HG02970 (cell line): ENCODE measurements at regions not wholly inside any gene's neighbourhood (a gene's known extent, or its start where the extent isn't known, plus 50 kb on each side); places are given as distances from the start of the nearest gene placed in this dataset.
"Not testable (repeated sequence)": the region's sequence is repeated elsewhere in the genome, so short reads cannot be mapped to it uniquely, and the experiment has no call there.

ENCODE experiments used
- ATAC-seq: cut with Tn5 transposase; IDR thresholded peaks from one replicate; pipeline ENCODE4 v1.9.1; 2021; ENCODE audit warnings: mild to moderate bottlenecking, moderate library complexity, moderate number of reproducible peaks; ENCODE audit not compliant: unreplicated experiment, low FRiP score

- ATAC-seq, result no peak
Observed at GRCh38 chr2:121818546-121818945, 63.1 kb downstream of the TSN start.

DNA sequence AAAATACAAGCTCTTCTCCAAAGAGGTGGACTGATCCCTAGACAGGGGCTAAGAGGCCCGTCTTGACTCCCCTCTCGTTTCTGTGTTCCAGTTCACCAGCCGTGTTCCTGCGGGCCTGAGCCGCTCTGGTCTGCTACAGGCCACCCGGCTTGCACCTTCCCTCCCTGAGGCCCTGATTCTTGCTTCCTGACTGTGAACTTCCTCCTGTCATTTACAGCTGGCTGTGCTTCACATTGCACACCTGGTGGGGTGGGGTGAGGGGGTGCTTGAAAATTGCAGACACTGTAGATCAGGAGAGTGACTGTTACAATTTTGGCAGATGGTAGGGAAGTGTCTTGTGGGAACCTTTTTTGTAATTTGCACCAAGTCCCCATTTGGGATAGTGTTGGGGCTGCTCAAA is 64.4 kb downstream of the TSN start:
- no peak for ATAC-seq

DNA sequence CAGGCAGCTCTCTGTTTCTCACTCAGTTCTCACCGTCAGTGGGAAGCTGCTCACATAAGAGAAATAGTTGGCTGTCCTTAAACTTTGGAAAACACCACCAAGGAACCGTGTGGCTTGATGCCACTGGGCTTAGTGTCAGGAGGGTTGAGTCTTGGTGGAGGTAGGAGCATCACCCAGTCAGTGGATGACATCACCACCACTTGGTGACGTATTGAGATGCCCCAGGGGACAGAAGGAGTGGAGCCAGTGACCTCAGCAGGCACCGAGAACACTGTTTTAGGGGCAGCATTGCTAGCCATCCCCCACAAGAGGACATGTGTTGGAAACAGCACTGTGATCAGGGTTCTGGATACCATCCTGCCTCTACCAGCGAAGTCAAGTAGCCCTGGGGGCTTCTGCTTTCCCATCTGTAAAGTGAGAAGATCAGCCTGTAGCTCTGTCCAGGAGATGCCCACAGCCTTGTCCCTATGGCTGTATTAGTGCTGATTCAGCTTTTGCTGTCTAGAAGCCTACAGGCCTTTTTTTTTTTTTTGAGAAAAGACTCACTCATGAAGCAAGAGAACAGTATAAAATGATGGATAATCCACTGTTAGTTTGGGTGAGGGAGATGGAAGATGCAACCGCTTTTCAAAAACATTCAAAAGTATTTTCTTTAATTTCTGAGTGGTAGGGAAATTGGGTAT is 66.2 kb downstream of the TSN start:
- no peak for ATAC-seq

DNA sequence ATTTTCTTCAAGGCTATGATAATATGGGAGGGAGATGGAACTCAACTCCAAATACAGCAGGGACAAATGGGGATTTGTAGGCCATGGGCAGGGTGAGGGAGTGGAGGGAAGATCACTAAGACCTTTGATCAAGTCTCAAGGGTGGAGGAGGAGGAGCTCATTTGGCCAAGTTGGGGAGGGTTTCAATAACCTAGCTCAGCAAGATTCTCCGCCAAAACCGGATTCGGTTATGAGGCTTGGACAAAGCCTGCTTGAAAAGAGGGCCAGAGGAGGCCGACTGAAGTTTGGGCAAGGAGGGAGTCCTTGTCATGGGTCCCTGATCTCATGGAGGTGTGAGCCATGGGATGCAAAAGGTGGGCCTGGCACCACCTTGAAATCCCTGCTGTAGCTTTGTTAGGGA is 68.8 kb downstream of the TSN start:
- no peak for ATAC-seq

DNA sequence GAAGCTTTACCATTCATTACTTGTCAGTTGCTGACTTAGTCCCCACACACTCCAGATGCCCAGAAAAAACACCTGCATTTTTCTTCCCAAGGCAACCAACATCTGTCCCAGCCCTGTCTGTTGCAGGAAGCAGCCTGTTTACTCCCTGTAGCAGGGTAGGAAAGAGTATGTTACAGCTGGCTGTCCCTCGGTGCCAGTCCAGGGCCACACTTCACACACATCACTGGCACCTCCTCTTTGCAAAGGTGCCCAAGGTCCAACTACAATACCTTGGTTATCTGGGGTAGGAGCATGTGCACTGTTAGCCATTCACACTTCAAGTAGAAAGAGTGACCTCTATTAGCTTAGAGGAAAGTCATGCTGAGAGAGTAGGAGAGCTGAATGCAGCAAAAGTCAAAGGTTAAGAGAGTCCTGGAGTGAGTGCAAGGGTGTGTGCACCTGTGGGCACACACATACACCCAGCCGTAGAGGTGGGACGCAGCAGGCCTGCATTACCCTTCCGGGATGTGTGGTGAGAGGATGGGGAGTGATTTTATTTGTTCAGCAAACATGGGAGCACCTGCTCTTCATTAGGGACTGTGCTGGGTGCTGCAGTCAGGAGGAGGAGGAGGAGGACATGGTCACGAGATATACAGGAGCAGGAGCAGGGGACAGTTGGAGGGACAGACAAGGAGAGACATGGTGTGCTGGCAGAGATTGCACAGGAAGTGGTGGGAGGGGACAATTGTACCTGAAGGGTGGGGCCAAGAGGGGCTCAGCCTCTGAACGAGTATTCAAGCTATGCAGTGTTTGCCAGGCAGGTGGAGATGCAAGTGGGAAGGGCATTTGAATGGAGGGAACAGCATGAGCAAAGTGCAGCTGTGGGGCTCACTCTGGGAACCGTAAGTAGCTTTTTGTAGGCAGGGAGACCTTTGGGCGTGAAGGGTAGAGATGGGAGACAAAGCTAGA is 69.8 kb downstream of the TSN start:
- no peak for ATAC-seq

- no peak for ATAC-seq
Observed at GRCh38 chr2:121826036-121826435, 70.6 kb downstream of the TSN start.

- ATAC-seq, result no peak
Observed at GRCh38 chr2:121828281-121828731, 72.9 kb downstream of the TSN start.

DNA sequence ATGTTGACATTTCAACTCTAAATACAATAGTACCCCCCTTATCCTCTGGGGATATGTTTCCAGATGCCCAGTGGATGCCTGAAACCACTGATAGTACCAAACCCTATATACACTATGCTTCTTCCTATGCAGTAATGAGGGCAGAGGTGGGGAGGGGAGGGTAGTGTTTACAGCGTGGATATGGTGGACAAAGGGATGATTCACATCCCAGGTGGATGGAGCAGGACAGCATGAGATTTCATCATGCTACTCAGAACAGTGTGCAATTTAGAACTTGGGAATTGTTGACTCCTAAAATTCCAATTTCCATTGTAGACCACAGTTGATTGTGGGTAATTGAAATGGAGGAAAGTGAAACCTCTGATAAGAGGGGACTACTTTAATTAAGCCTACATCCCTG is 75.4 kb downstream of the TSN start:
- no peak for ATAC-seq

GRCh38 chr2:121831841-121832240 is 76.4 kb downstream of the TSN start:
- no peak for ATAC-seq

DNA sequence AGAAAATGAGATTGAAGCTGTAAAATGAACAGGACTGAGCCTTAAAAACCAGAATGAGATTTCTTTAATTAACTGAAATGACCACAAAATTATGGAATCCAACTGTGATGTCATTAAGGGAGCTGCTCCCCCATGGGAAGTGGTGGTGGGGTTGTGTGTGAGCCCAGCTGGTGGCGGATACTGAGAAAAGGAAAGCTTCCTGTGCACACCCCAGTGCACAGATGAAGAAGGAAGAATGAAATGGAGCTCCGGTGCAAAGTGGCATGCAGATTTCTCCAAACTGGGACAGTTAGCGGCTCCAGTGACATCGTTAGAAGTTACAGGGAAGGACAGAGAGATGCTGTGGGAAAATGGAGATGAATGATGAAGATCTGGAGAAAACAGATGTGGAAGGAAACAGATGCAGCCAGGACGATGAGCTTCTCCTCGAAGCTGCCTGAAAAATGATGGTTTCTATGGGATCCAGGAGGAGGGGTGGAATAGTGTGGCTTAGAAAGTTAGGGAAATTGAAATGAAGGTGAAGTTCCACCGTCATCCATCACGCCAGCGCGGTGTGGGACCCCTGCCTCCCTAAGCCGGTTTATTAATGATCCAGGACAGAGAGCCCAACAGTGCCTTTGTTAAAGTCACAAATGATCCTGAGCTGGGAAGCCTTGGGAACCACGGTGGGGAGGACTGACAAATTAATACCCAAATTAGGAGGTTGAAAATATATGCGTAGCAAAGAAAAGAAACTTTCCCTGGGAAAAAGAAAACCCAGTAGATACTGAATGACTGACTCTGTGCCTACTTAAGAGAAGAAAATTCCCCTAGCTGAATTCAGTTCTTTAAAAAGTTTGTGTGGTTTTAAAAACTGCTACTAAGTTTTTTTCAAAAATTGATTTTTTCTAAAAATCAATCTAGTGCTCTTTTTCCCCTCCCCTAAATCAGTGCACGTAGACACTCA is 77.2 kb downstream of the TSN start:
- ATAC-seq, result no peak

DNA sequence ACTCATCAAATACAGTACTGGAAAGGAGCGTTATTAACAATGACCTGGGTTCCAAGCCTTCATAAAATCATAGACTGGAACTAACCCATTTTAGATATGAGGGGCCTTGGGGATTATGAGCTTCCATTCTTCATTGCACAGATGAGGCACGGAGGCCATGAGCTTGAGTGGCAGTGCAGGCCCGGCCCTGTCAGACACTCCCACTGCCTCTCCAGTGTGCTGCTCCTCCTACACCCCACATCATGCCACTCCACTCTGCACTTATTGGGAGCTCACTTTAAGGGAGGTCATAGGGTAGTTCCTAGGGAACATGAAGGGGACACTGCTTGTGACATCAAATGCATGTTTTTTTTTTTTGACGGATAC is 77.9 kb downstream of the TSN start:
- no peak for ATAC-seq

GRCh38 chr2:121836611-121837010 is 81.2 kb downstream of the TSN start:
- no peak for ATAC-seq

- ATAC-seq, result no peak
Observed at GRCh38 chr2:121837591-121837990, 82.1 kb downstream of the TSN start.

DNA sequence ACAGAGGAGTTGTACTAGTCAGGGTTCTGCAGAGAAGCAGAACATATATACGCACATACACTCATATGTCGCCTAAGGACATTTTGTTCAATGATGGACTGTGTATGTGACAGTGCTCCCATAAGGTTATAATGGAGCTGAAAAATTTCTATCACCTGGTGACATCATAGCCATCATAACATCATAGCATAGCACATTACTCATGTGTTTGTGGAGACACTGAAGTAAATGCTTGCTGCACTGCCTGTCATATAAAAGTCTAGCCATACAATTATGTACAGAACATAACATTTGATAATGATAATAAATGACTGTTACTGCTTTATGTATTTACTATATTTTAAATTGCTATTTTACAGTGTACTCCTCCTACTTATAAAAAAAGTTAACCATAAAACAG is 83.1 kb downstream of the TSN start:
- ATAC-seq, result no peak

DNA sequence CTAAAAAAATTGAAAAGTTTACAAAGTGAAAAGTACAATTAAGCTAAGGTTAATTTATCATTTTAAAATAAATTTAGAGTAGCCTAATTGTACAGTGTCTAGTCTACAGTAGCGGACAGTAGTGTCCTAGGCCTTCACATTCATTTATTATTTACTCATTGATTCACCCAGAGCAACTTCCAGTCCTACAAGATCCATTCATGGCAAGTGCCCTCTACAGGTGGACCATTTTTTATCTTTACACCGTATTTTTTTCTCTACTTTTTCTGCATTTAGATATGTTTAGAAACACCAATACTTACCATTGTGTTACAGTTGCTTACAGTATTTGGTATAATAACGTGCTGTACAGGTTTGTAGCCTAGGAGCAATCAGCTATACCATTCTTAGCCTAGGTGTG is 84.1 kb downstream of the TSN start:
- ATAC-seq, result no peak

DNA sequence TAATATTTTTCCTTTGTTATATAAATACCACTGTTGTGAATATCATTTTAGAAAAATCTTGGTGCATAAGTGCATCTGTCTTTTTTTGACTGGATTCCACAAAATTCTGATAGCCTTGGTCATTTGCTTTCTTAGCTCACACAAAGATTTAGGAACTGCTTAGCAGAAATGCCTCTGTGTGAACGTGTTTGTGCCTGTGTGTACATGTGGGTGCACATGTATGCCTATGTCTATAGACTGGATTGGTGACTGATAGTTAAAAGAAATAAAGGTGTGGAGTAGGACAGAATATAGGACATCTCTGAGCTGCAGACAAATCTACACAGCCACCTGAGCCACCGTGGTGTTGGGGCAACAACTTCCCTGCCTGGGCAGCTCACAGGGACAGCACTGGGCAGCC is 93.8 kb downstream of the TSN start:
- no peak for ATAC-seq

DNA sequence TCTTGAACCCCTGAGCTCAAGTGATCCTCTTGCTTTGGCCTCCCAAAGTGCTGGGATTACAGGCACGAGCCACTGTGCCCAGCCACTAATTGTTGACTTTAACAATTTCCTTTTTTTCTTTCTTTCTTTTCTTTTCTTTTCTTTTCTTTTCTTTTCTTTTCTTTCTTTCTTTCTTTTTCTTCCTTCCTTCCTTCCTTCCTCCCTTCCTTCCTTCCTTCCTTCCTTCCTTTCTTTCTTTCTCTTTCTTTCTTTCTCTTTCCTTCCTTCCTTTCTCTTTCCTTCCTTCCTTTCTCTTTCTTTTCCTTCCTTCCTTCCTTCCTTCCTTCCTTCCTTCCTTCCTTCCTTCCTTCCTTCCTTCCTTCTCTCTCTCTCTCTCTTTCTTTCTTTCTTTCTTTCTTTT is 97.7 kb downstream of the TSN start:
- ATAC-seq, result not testable (repeated sequence)

GRCh38 chr2:121855510-121855909 is 100.1 kb downstream of the TSN start:
- no peak for ATAC-seq

DNA sequence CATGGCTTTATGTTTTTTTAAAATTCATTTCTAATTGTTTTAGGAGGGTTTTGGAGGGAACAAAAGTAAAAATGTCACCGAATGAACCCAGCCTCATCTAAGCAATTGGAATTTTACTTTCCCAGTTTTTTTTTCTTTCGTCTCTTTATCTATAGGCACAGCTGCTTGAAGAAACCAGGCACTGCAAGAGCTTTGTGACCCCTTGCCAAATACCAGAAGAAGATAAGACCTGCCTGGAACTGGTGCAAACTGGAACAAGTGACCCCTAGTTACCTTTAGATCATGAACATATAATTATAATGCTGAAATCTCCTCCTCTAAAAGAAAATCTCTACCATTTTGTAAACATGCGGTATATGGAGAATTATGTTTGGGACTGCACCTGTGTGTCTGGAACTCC is 100.9 kb downstream of the TSN start:
- no peak for ATAC-seq

- no peak for ATAC-seq
Observed at GRCh38 chr2:121858369-121858768, 102.9 kb downstream of the TSN start.

DNA sequence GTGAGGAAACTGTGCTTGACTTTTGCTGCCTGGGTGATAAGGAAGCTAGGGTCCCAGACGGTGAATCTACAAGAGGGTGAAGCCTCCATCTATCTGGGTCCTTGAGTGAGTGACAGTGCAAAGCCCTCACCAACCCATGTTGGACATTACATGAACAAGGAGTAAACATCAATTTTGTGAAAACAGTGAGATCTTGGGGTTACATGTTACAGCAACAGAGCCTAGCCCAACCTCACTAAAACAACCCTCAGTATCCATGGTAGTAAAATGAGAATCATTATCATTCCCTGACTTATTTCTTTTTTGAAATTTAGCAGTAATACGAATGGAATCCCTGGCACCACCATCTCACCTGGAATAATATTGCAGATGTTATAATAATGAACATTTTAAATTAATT is 103.4 kb downstream of the TSN start:
- no peak for ATAC-seq
